H9 (cell line): ENCODE measurements at regions not wholly inside any gene's neighbourhood (a gene's known extent, or its start where the extent isn't known, plus 50 kb on each side); places are given as distances from the start of the nearest gene placed in this dataset.

ENCODE experiments used
- DNase-seq: peaks from one replicate; pipeline ENCODE4 v3.0.0-alpha.2; 2017
- H2AFZ ChIP-seq: one replicate; pipeline ENCODE4 v1.6.1; 2013; ENCODE audit warnings: mild to moderate bottlenecking, low read length, control low read depth, moderate library complexity
- H2AK5ac ChIP-seq: 2 replicates; pipeline ENCODE4 v1.6.1; 2013; ENCODE audit warnings: low read length, control low read depth, mixed read lengths; ENCODE audit not compliant: insufficient read length
- H2BK120ac ChIP-seq: one replicate; pipeline ENCODE4 v1.6.1; 2013; ENCODE audit warnings: low read depth, mild to moderate bottlenecking, low read length, control low read depth, inconsistent platforms; ENCODE audit not compliant: poor library complexity, severe bottlenecking
- H2BK12ac ChIP-seq: 2 replicates; pipeline ENCODE4 v1.6.1; 2013; ENCODE audit warnings: low read length, control low read depth, mixed read lengths, low read depth; ENCODE audit not compliant: insufficient read length
- H2BK15ac ChIP-seq: 2 replicates; pipeline ENCODE4 v1.6.1; 2013; ENCODE audit warnings: low read depth, low read length, control low read depth
- H2BK20ac ChIP-seq: one replicate; pipeline ENCODE4 v1.6.1; 2013; ENCODE audit warnings: low read depth, mild to moderate bottlenecking, low read length, control low read depth, inconsistent platforms; ENCODE audit not compliant: poor library complexity, severe bottlenecking
- H2BK5ac ChIP-seq: 2 replicates; pipeline ENCODE4 v1.6.1; 2013; ENCODE audit warnings: low read length, control low read depth, mixed read lengths; ENCODE audit not compliant: insufficient read length
- H3K14ac ChIP-seq: 2 replicates; pipeline ENCODE4 v1.6.1; 2013; ENCODE audit warnings: low read length, control low read depth; ENCODE audit not compliant: insufficient read depth
- H3K18ac ChIP-seq: 2 replicates; pipeline ENCODE4 v1.6.1; 2013; ENCODE audit warnings: low read depth, mild to moderate bottlenecking, mixed read lengths, low read length, control low read depth; ENCODE audit not compliant: insufficient read length
- H3K23ac ChIP-seq: 2 replicates; pipeline ENCODE4 v1.6.1; 2013; ENCODE audit warnings: low read length, control low read depth, mixed read lengths, low read depth; ENCODE audit not compliant: insufficient read length
- H3K23me2 ChIP-seq: 2 replicates; pipeline ENCODE4 v1.6.1; 2013; ENCODE audit warnings: low read depth, mild to moderate bottlenecking, mixed read lengths, low read length, control low read depth; ENCODE audit not compliant: insufficient read length, poor library complexity, severe bottlenecking
- H3K27ac ChIP-seq: 2 replicates; pipeline ENCODE4 v1.5.1; 2013; ENCODE audit warnings: low read length, control low read depth, mixed read lengths, low read depth; ENCODE audit not compliant: insufficient read length
- H3K27me3 ChIP-seq: 2 replicates; pipeline ENCODE4 v1.6.1; 2013; ENCODE audit warnings: low read length, control low read depth, inconsistent platforms; ENCODE audit not compliant: insufficient read depth
- H3K4ac ChIP-seq: 2 replicates; pipeline ENCODE4 v1.6.1; 2013; ENCODE audit warnings: low read depth, mild to moderate bottlenecking, control low read depth, inconsistent platforms, low read length, moderate library complexity
- H3K4me1 ChIP-seq: 2 replicates; pipeline ENCODE4 v1.6.1; 2013; ENCODE audit warnings: low read length, control low read depth, inconsistent platforms; ENCODE audit not compliant: insufficient read depth
- H3K4me2 ChIP-seq: 2 replicates; pipeline ENCODE4 v1.6.1; 2013; ENCODE audit warnings: low read length, control low read depth, mixed read lengths; ENCODE audit not compliant: insufficient read length, insufficient read depth
- H3K56ac ChIP-seq: 2 replicates; pipeline ENCODE4 v1.6.1; 2013; ENCODE audit warnings: low read depth, mild to moderate bottlenecking, mixed read lengths, low read length, control low read depth; ENCODE audit not compliant: insufficient read length
- H3K79me1 ChIP-seq: 2 replicates; pipeline ENCODE4 v1.6.1; 2013; ENCODE audit warnings: low read depth, mild to moderate bottlenecking, moderate library complexity, low read length, control low read depth, inconsistent platforms; ENCODE audit not compliant: insufficient read depth, poor library complexity, severe bottlenecking
- H3K79me2 ChIP-seq: 2 replicates; pipeline ENCODE4 v1.6.1; 2013; ENCODE audit warnings: low read length, control low read depth, inconsistent platforms; ENCODE audit not compliant: insufficient read depth
- H3K9ac ChIP-seq: 2 replicates; pipeline ENCODE4 v1.6.1; 2013; ENCODE audit warnings: low read length, control low read depth, mixed read lengths; ENCODE audit not compliant: insufficient read length; ENCODE audit errors: extremely low read depth
- H3K9me3 ChIP-seq: one replicate; pipeline ENCODE4 v1.6.1; 2013; ENCODE audit warnings: low read depth, low read length, inconsistent platforms; ENCODE audit not compliant: control insufficient read depth
- H3T11ph ChIP-seq: one replicate; pipeline ENCODE4 v1.6.1; 2013; ENCODE audit warnings: mild to moderate bottlenecking, low read length, control low read depth, inconsistent platforms
- H4K20me1 ChIP-seq: one replicate; pipeline ENCODE4 v1.6.1; 2013; ENCODE audit not compliant: control insufficient read depth, insufficient read length, insufficient read depth
- H4K5ac ChIP-seq: 2 replicates; pipeline ENCODE4 v1.6.1; 2013; ENCODE audit warnings: low read depth, mild to moderate bottlenecking, mixed read lengths, low read length, control low read depth; ENCODE audit not compliant: insufficient read length
- H4K8ac ChIP-seq: replicated peaks from 2 replicates; pipeline ENCODE4 v1.6.1; 2013; ENCODE audit warnings: low read length, control low read depth, mixed read lengths, low read depth; ENCODE audit not compliant: insufficient read length
- H4K91ac ChIP-seq: 2 replicates; pipeline ENCODE4 v1.6.1; 2013; ENCODE audit warnings: low read depth, mild to moderate bottlenecking, moderate library complexity, mixed read lengths, low read length, control low read depth; ENCODE audit not compliant: insufficient read length
- H3K27ac Mint-ChIP-seq, 3 experiments: 2 replicates in 2 of 3; 3 replicates in 1 of 3; pipeline ENCODE4 v1.8.0; 2020 to 2021; ENCODE audit warnings: mixed read lengths in 3 of 3, mild to moderate bottlenecking in 1 of 3, moderate library complexity in 1 of 3
- H3K27me3 Mint-ChIP-seq: 2 replicates; pipeline ENCODE4 v1.8.0; 2021; ENCODE audit warnings: low read depth, mild to moderate bottlenecking, moderate library complexity, mixed read lengths
- H3K36me3 Mint-ChIP-seq, 3 experiments: 2 replicates in 2 of 3; 3 replicates in 1 of 3; pipeline ENCODE4 v1.8.0; 2020 to 2021; ENCODE audit warnings: low read depth in 3 of 3, mixed read lengths in 3 of 3; ENCODE audit not compliant: insufficient read depth in 1 of 3
- H3K4me1 Mint-ChIP-seq, 2 experiments: 2 replicates each; pipeline ENCODE4 v1.8.0; 2020; ENCODE audit warnings: mixed read lengths in 2 of 2
- H3K4me3 Mint-ChIP-seq, 2 experiments: 2 replicates in 1 of 2; 3 replicates in 1 of 2; pipeline ENCODE4 v1.8.0; 2020 to 2021; ENCODE audit warnings: mild to moderate bottlenecking in 2 of 2, mixed read lengths in 2 of 2, moderate library complexity in 1 of 2
- H3K9me3 Mint-ChIP-seq, 2 experiments: 2 replicates in 1 of 2; 3 replicates in 1 of 2; pipeline ENCODE4 v1.8.0; 2020; ENCODE audit warnings: mild to moderate bottlenecking in 2 of 2, mixed read lengths in 2 of 2, moderate library complexity in 1 of 2
- WGBS: extraction: QIAGEN DNeasy Blood & Tissue Kit; methylation state at CpG from one replicate; pipeline ENCODE4 v1.1.7; 2013; ENCODE audit warnings: missing lambda C conversion rate, low lambda C conversion rate, mixed read lengths; ENCODE audit not compliant: insufficient read length; ENCODE audit errors: extremely low coverage; 5-methylcytosine and 5-hydroxymethylcytosine counted together
- TF ChIP-seq, protein P1 (sequence below): fragments of 200-600 bp; sonication (generic); conservative IDR thresholded peaks from 3 replicates; pipeline ENCODE4 v1.8.0; 2021; ENCODE audit warnings: antibody characterized with exemption, mild to moderate bottlenecking

DNA sequence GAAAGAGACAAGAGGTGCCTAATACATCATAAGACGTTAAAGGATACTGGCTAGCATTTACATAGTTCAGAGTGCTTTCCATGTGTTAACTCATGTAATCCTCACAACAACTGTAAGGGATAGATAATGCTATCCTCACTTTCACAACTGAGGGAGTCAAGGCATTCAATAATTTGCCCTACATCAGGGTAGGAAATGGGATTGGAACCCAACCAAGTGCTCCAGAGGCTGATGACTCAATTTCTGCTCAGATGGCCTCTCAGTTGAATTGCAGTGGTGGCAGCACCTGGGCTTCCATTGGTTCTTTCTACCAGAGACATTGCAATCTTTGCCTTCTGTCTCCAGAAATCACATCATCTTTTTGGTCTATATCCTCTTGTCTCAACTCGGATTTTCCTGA is 232.9 kb downstream of the ETS1 start:
- no peak overlapping the region for H2BK12ac ChIP-seq
- H3K4ac ChIP-seq = no peak overlapping the region
- H3K14ac ChIP-seq = no peak overlapping the region
- no peak overlapping the region for H4K8ac ChIP-seq
- H3K27ac ChIP-seq = no peak overlapping the region
- H3K27me3 ChIP-seq = no peaks in the 10 kb centered on the region
- Mint-ChIP-seq H3K4me3 (no peak overlapping the region), H3K36me3 (no peaks in the 10 kb centered on the region), H3K27me3 (no peaks in the 10 kb centered on the region; the same call in 1 of the 2 replicates), H3K27ac (no peak overlapping the region), H3K4me1 (peaks cover 0 to 3% of the 10 kb centered on the region in 2 experiments; a peak in 1 of 4 replicates), H3K9me3 (no peaks in the 10 kb centered on the region)
- no peak overlapping the region for H3K23ac ChIP-seq
- H3K56ac ChIP-seq = no peak overlapping the region
- no peak overlapping the region for H2AK5ac ChIP-seq
- no peak overlapping the region for H3K9ac ChIP-seq
- H4K20me1 ChIP-seq = no peaks in the 10 kb centered on the region
- H3K79me1 ChIP-seq = no peaks in the 10 kb centered on the region
- H3K4me1 ChIP-seq = no peaks in the 10 kb centered on the region
- no peak overlapping the region for H2BK120ac ChIP-seq
- H3T11ph ChIP-seq = no peak overlapping the region
- no peaks in the 10 kb centered on the region for H3K23me2 ChIP-seq
- no peak overlapping the region for H4K91ac ChIP-seq
- H3K18ac ChIP-seq = no peak overlapping the region
- no peak overlapping the region for H2AFZ ChIP-seq
- WGBS = no CpG with 5 or more reads among the region's 2 CpGs
- H3K4me2 ChIP-seq = no peak overlapping the region
- no peak overlapping the region for H2BK20ac ChIP-seq
- no peaks in the 10 kb centered on the region for H3K79me2 ChIP-seq
- H2BK5ac ChIP-seq = no peak overlapping the region
- no peak overlapping the region for H4K5ac ChIP-seq
- DNase-seq = no peak
- TF ChIP-seq, protein P1, sequence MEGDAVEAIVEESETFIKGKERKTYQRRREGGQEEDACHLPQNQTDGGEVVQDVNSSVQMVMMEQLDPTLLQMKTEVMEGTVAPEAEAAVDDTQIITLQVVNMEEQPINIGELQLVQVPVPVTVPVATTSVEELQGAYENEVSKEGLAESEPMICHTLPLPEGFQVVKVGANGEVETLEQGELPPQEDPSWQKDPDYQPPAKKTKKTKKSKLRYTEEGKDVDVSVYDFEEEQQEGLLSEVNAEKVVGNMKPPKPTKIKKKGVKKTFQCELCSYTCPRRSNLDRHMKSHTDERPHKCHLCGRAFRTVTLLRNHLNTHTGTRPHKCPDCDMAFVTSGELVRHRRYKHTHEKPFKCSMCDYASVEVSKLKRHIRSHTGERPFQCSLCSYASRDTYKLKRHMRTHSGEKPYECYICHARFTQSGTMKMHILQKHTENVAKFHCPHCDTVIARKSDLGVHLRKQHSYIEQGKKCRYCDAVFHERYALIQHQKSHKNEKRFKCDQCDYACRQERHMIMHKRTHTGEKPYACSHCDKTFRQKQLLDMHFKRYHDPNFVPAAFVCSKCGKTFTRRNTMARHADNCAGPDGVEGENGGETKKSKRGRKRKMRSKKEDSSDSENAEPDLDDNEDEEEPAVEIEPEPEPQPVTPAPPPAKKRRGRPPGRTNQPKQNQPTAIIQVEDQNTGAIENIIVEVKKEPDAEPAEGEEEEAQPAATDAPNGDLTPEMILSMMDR = no peak
- no peak overlapping the region for H2BK15ac ChIP-seq
- no peaks in the 10 kb centered on the region for H3K9me3 ChIP-seq
